Peyer's patch (tissue), 4 donors: ENCODE measurements at regions not wholly inside any gene's neighbourhood (a gene's known extent, or its start where the extent isn't known, plus 50 kb on each side); places are given as distances from the start of the nearest gene placed in this dataset.

Experiments used
- POLR2A ChIP-seq, 2 donors: fragments of 450-650 bp; IDR thresholded peaks; one replicate each; pipeline ENCODE4 v1.5.1; 2017; ENCODE audit warnings: antibody characterized with exemption in 2 of 2, mild to moderate bottlenecking in 2 of 2, moderate library complexity in 2 of 2
- TF ChIP-seq, protein P1 (sequence below), 6 experiments: fragments of 450-650 bp in 4 of 6; fragments of 200-600 bp in 2 of 6; sonication (generic) in 1 of 6; IDR thresholded peaks; one replicate each; pipeline ENCODE4 v1.5.1; 2017 to 2019; ENCODE audit warnings: antibody characterized with exemption in 6 of 6, mild to moderate bottlenecking in 3 of 6, moderate library complexity in 1 of 6

DNA sequence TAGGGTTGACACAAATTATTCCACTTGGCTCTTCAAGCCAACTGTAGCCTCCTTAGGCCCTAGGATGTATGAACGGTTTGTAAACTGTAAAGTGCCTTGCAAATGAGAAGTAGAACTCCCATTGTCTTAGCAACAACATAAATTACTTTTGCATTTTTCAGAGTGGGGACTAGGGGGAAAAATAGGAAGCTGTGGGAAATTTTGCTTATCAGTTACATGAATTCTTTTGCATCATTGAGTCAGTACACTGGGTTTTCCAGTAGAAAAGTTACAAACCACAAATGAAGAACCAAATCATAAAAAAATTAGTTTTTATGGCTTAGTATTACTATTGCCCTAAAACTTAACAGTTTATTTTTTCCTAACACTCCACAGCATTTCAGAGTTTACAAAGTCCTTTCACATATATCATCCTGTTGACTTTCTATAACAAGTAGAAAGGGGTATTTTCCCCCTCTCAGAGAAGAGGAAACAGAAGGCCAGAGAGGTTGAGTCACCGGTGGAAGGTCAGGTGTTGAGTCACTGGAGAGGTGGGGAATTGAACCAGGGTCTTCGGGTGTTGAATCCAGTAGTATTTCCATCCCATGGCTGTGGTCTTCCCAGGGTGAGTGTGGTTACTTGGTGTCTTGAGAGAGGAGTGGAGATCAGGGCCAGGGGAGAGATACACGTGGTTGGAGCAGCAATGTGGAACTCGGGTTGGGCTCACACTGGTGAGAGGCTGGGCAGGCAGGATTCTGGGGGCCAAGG, 71.9 kb upstream of the USP24 start:
- TF ChIP-seq, protein P1, sequence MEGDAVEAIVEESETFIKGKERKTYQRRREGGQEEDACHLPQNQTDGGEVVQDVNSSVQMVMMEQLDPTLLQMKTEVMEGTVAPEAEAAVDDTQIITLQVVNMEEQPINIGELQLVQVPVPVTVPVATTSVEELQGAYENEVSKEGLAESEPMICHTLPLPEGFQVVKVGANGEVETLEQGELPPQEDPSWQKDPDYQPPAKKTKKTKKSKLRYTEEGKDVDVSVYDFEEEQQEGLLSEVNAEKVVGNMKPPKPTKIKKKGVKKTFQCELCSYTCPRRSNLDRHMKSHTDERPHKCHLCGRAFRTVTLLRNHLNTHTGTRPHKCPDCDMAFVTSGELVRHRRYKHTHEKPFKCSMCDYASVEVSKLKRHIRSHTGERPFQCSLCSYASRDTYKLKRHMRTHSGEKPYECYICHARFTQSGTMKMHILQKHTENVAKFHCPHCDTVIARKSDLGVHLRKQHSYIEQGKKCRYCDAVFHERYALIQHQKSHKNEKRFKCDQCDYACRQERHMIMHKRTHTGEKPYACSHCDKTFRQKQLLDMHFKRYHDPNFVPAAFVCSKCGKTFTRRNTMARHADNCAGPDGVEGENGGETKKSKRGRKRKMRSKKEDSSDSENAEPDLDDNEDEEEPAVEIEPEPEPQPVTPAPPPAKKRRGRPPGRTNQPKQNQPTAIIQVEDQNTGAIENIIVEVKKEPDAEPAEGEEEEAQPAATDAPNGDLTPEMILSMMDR (IDR thresholded peaks at IDR 0.05) = no peak
- no peak for TF ChIP-seq POLR2A (IDR thresholded peaks at IDR 0.05)
